ENCODE measurements at regions not wholly inside any gene's neighbourhood (a gene's known extent, or its start where the extent isn't known, plus 50 kb on each side); places are given as distances from the start of the nearest gene placed in this dataset.

DNA sequence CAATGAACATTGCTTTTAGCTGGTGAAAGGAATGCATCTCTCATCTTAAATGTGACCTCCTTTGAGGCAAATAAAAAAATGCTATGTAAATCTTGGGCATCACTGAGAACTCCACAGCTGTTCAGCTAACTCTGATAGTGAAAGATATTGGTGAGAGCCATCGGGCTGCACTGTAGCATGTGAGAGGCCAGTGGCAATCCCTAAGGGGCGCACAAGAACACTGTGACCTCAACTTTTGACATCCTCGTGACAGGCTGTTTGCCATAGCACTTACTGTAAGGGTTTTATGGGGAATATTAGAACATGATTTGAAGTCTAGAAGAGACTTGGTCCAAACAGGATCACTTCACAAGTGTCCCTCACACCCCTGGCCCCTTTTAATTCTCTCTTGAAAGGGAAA is 697.9 kb downstream of the MCTP2 start:
- H3K9me3 Mint-ChIP-seq = peaks cover 3% of the 10 kb centered on the region
- no peaks in the 10 kb centered on the region for H3K27me3 Mint-ChIP-seq
- H3K27ac Mint-ChIP-seq = no peak overlapping the region
- H3K36me3 Mint-ChIP-seq (ENCODE audit: low read depth) = no peaks in the 10 kb centered on the region
- no peak overlapping the region for H3K4me3 Mint-ChIP-seq
- H3K4me1 Mint-ChIP-seq (ENCODE audit: low read depth) = no peaks in the 10 kb centered on the region
- no peak for DNase-seq

DNA sequence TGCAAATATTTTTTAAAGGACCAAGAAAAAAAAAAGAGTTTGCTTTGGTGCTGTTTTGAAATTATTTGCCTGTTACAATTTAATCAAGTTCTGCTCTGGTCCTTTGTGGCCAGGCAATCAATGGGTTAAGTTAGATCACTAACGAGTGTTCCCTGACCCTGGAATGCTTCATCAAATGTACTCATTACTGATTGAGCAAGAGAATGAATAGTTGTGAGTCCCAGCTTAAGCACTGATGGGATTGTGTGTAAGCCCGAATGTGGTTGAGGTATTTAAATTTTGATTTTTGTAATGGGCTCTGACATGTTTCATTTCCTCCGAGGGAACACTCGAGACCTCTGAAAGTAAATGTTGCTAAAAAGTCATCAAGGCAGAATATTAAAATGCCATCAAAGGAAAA is 699.1 kb downstream of the MCTP2 start:
- no peak overlapping the region for H3K27ac Mint-ChIP-seq
- no peak for DNase-seq
- peaks cover 3% of the 10 kb centered on the region for H3K9me3 Mint-ChIP-seq
- H3K4me1 Mint-ChIP-seq (ENCODE audit: low read depth) = no peaks in the 10 kb centered on the region
- no peak overlapping the region for H3K4me3 Mint-ChIP-seq
- H3K27me3 Mint-ChIP-seq = no peaks in the 10 kb centered on the region
- no peaks in the 10 kb centered on the region for H3K36me3 Mint-ChIP-seq (ENCODE audit: low read depth)

GRCh38 chr15:94930960-94931359 is 699.6 kb downstream of the MCTP2 start:
- no peak for DNase-seq
- Mint-ChIP-seq H3K9me3 (peaks cover 3% of the 10 kb centered on the region), H3K4me1 (ENCODE audit: low read depth) (no peaks in the 10 kb centered on the region), H3K27ac (no peak overlapping the region), H3K27me3 (no peaks in the 10 kb centered on the region), H3K4me3 (no peak overlapping the region), H3K36me3 (ENCODE audit: low read depth) (no peaks in the 10 kb centered on the region)

GRCh38 chr15:94934440-94934839 is 703.1 kb downstream of the MCTP2 start:
- Mint-ChIP-seq H3K4me3 (no peak overlapping the region), H3K27ac (no peak overlapping the region), H3K9me3 (no peaks in the 10 kb centered on the region), H3K36me3 (ENCODE audit: low read depth) (no peaks in the 10 kb centered on the region), H3K27me3 (no peaks in the 10 kb centered on the region), H3K4me1 (ENCODE audit: low read depth) (no peaks in the 10 kb centered on the region)
- DNase-seq = no peak

DNA sequence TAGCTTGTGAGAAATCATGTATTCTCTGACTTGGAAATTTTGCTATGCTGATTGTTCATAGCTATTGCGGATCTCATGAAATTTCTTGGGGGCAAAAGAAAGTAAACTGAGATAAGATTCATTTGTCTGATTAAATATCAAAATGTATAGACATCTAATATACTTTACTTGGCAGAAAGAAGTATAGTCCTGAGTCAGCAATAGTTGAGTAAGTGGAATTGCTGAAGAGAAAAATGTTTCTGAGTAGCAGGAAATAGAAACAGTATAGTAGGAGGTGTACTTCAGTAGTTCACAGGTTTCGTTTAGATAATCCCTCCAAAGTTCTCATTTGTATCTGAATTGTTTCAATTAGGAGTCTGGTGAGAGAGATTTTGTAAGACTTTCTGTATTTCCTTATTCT is 705.9 kb downstream of the MCTP2 start:
- Mint-ChIP-seq H3K36me3 (ENCODE audit: low read depth) (no peaks in the 10 kb centered on the region), H3K4me1 (ENCODE audit: low read depth) (no peaks in the 10 kb centered on the region), H3K9me3 (no peaks in the 10 kb centered on the region), H3K27ac (no peak overlapping the region), H3K4me3 (no peak overlapping the region), H3K27me3 (no peaks in the 10 kb centered on the region)
- DNase-seq = no peak

DNA sequence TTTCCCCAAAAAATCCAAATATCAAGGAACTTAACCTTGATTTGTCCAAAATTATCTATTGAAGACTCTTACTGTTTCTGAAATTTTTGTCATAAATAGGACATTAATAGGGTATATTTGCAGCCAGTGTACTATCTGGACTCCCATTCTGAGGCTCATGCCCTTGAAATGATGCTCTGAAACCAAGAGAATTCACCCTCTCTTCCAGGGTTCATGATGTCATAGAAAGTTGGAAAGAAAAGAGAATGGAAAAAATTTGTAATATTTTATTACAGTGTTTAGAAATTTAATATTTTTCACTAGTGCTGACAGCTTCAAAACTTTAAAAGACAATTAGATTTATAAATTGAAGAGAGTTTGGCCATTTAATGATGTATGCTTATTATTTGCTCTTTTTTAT is 712.5 kb downstream of the MCTP2 start:
- Mint-ChIP-seq H3K27me3 (no peaks in the 10 kb centered on the region), H3K27ac (no peak overlapping the region), H3K9me3 (peaks cover 3% of the 10 kb centered on the region)

DNA sequence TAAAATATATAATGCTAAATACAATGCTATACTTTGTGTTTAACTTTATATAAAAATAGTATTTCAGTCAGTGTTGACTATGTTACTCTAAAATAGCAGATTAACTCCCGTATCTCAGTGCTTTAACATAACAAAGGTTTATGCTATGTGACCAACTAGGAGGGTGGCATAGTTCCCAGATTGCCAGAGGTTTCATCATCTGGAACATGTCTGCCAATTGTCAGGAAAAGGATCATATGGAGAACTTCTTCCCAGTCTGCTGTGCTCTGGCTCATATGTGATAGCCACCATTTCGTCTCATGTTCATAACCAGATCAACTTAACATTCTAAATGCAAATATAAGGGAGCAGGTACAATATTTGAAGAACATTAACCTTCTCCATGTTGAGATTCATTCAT is 720.2 kb downstream of the MCTP2 start:
- no peak for DNase-seq
- no peaks in the 10 kb centered on the region for H3K36me3 Mint-ChIP-seq (ENCODE audit: low read depth)
- H3K9me3 Mint-ChIP-seq = peaks cover 13% of the 10 kb centered on the region
- H3K4me3 Mint-ChIP-seq = no peak overlapping the region
- no peaks in the 10 kb centered on the region for H3K4me1 Mint-ChIP-seq (ENCODE audit: low read depth)
- H3K27me3 Mint-ChIP-seq = peaks cover 6% of the 10 kb centered on the region
- H3K27ac Mint-ChIP-seq = no peak overlapping the region

More for the DNA sequence above, 712.5 kb downstream of the MCTP2 start:
- H3K4me1 Mint-ChIP-seq (ENCODE audit: low read depth) = no peaks in the 10 kb centered on the region
- H3K4me3 Mint-ChIP-seq = no peak overlapping the region
- no peaks in the 10 kb centered on the region for H3K36me3 Mint-ChIP-seq (ENCODE audit: low read depth)
- DNase-seq = no peak

DNA sequence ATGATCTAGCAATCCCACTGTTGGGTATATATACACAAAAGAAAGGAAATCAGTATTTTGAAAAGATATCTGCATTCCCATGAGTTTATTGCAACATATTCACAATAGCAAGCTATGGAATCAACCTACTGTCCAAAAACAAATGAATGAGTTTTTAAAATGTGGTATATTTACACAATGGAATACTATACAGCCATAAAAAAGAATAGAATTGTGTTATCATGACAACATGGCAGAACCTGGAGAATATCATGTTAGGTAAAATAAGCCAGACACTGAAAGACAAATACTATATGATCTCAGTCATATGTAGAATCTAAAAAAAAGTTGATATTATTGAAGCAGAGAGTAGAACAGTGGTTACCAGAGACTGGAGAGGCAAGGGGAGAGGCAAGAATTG is 732.6 kb downstream of the MCTP2 start:
- no peak for DNase-seq
- Mint-ChIP-seq H3K4me1 (ENCODE audit: low read depth) (no peaks in the 10 kb centered on the region), H3K27ac (no peak overlapping the region), H3K27me3 (no peaks in the 10 kb centered on the region), H3K36me3 (ENCODE audit: low read depth) (no peaks in the 10 kb centered on the region), H3K4me3 (no peak overlapping the region), H3K9me3 (peaks cover 14% of the 10 kb centered on the region)

GRCh38 chr15:94965593-94965992 is 734.2 kb downstream of the MCTP2 start:
- no peak overlapping the region for H3K4me3 Mint-ChIP-seq
- no peaks in the 10 kb centered on the region for H3K4me1 Mint-ChIP-seq (ENCODE audit: low read depth)
- no peaks in the 10 kb centered on the region for H3K27me3 Mint-ChIP-seq
- H3K9me3 Mint-ChIP-seq = peaks cover 12% of the 10 kb centered on the region
- no peak for DNase-seq
- H3K36me3 Mint-ChIP-seq (ENCODE audit: low read depth) = no peaks in the 10 kb centered on the region
- H3K27ac Mint-ChIP-seq = no peak overlapping the region

- no peaks in the 10 kb centered on the region for H3K36me3 Mint-ChIP-seq (ENCODE audit: low read depth)
- no peak overlapping the region for H3K4me3 Mint-ChIP-seq
- H3K4me1 Mint-ChIP-seq (ENCODE audit: low read depth) = no peaks in the 10 kb centered on the region
- no peak overlapping the region for H3K27ac Mint-ChIP-seq
- H3K9me3 Mint-ChIP-seq = peaks cover 12% of the 10 kb centered on the region
- DNase-seq = no peak
- H3K27me3 Mint-ChIP-seq = no peaks in the 10 kb centered on the region
Observed at GRCh38 chr15:94968133-94968532, 736.8 kb downstream of the MCTP2 start.

DNA sequence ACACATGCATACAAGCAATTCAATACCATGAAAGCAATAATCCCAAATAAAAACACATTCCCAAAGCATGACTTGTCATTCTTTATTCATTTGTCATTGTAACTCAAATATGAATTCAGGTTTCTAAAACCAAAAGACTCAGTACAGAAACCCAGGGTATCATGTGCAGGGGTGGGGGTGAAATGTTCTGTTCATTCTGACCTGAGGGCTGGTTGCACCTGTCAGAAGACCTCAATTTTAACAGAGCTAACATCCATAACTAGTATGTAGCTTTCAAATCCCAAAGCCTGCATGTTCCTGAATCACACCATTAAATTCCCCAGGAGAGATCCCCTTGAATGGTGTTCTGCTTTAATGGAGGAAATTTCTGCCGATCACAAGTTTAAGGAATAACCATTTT is 738.7 kb downstream of the MCTP2 start:
- Mint-ChIP-seq H3K27me3 (no peaks in the 10 kb centered on the region), H3K4me1 (ENCODE audit: low read depth) (no peaks in the 10 kb centered on the region), H3K9me3 (no peaks in the 10 kb centered on the region), H3K4me3 (no peak overlapping the region), H3K36me3 (ENCODE audit: low read depth) (no peaks in the 10 kb centered on the region), H3K27ac (no peak overlapping the region)
- no peak for DNase-seq

GRCh38 chr15:94970802-94971201 is 739.4 kb downstream of the MCTP2 start:
- no peak for DNase-seq
- Mint-ChIP-seq H3K4me3 (no peak overlapping the region), H3K27ac (no peak overlapping the region), H3K36me3 (ENCODE audit: low read depth) (no peaks in the 10 kb centered on the region), H3K4me1 (ENCODE audit: low read depth) (no peaks in the 10 kb centered on the region), H3K9me3 (no peaks in the 10 kb centered on the region), H3K27me3 (no peaks in the 10 kb centered on the region)

DNA sequence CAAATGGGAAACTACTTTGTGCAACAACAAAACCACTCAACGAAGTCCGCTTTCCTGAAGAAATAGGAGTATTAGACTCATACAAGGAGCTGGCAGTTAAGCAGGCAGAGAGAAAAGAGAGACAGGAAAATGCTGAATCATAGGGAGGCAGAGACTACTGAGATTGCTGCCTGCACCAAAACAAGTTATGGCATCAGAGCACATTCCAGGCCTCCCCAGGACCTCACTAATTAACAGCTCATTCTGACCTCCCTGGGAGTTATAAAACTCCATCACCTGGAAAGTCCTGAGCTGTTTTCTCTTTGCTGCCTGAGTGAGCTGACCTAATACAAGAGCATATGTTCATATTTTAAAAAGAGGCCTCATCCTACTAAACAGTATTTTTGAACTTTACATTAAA is 741.0 kb downstream of the MCTP2 start:
- no peak overlapping the region for H3K27ac Mint-ChIP-seq
- H3K4me3 Mint-ChIP-seq = no peak overlapping the region
- no peaks in the 10 kb centered on the region for H3K9me3 Mint-ChIP-seq
- no peak for DNase-seq
- no peaks in the 10 kb centered on the region for H3K27me3 Mint-ChIP-seq
- no peaks in the 10 kb centered on the region for H3K36me3 Mint-ChIP-seq (ENCODE audit: low read depth)
- no peaks in the 10 kb centered on the region for H3K4me1 Mint-ChIP-seq (ENCODE audit: low read depth)

DNA sequence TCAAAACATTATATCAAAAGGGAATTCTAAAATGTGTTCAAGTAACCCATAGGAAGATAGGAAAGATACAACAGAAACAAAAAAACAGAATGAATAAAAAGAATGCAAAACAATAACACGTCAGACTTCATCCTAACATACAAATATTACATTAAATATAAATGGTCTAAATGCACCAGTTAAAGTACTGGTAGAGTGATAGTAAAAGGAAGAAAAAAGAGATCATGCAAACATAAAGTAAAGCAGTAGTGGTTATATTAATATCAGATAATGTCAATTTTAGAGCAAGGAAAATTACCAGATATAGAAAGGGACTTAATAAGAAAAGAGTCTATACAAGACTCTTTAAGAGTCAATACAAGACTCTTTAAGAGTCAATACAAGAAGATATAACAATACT is 755.7 kb downstream of the MCTP2 start:
- H3K9me3 Mint-ChIP-seq = peaks cover 22% of the 10 kb centered on the region
- no peaks in the 10 kb centered on the region for H3K36me3 Mint-ChIP-seq (ENCODE audit: low read depth)
- DNase-seq = no peak
- no peak overlapping the region for H3K27ac Mint-ChIP-seq
- no peaks in the 10 kb centered on the region for H3K4me1 Mint-ChIP-seq (ENCODE audit: low read depth)
- H3K27me3 Mint-ChIP-seq = no peaks in the 10 kb centered on the region
- no peak overlapping the region for H3K4me3 Mint-ChIP-seq

DNA sequence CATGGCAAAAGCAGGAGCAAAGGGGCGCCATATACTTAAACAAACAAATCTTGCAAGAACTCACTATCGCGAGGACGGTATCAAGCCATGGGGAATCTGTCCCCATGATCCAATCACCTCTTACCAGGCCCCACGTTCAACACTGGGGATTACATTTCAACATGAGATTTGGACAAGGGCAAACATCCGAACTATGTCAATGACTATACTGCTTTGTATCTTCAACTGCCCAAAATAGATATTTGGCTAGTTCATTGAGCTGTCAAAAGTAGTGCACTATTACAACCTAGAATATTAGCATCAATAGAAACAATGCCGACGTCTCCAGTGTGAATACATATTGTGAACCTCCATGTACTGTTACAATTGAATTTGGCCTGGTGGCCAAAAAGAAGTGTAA is 760.4 kb downstream of the MCTP2 start:
- H3K27me3 Mint-ChIP-seq = no peaks in the 10 kb centered on the region
- H3K9me3 Mint-ChIP-seq = peaks cover 3% of the 10 kb centered on the region
- no peak overlapping the region for H3K27ac Mint-ChIP-seq
- no peaks in the 10 kb centered on the region for H3K36me3 Mint-ChIP-seq (ENCODE audit: low read depth)
- H3K4me3 Mint-ChIP-seq = no peak overlapping the region
- H3K4me1 Mint-ChIP-seq (ENCODE audit: low read depth) = no peaks in the 10 kb centered on the region
- no peak for DNase-seq

DNA sequence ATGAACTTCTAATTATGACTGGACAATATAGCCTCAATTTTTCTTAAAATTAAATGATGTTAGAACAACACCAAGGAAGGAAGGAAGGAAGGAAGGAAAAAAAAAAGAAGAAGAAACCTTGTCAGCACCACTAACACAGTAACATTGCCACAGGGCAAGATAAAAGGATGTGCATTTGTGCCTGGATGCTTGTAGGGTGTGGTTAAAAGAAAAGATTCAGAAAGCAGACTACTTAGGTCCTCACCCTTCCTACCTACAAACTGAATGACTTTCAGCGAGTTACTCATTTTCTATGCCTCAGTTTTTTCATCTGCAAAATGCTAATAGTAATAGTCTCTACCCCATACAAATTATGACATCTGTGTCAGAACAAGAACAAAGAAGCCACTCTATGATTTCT is 778.3 kb downstream of the MCTP2 start:
- Mint-ChIP-seq H3K9me3 (no peaks in the 10 kb centered on the region), H3K4me3 (no peak overlapping the region), H3K4me1 (ENCODE audit: low read depth) (no peaks in the 10 kb centered on the region), H3K27me3 (peaks cover 5% of the 10 kb centered on the region), H3K36me3 (ENCODE audit: low read depth) (no peaks in the 10 kb centered on the region), H3K27ac (no peak overlapping the region)
- no peak for DNase-seq
